ENCODE measurements at regions not wholly inside any gene's neighbourhood (a gene's known extent, or its start where the extent isn't known, plus 50 kb on each side); places are given as distances from the start of the nearest gene placed in this dataset.
A peak's percentile ranks its signal among the peaks of the same experiment; 100 is the strongest.
"Not testable (repeated sequence)": the region's sequence is repeated elsewhere in the genome, so short reads cannot be mapped to it uniquely, and the experiment has no call there.

DNA sequence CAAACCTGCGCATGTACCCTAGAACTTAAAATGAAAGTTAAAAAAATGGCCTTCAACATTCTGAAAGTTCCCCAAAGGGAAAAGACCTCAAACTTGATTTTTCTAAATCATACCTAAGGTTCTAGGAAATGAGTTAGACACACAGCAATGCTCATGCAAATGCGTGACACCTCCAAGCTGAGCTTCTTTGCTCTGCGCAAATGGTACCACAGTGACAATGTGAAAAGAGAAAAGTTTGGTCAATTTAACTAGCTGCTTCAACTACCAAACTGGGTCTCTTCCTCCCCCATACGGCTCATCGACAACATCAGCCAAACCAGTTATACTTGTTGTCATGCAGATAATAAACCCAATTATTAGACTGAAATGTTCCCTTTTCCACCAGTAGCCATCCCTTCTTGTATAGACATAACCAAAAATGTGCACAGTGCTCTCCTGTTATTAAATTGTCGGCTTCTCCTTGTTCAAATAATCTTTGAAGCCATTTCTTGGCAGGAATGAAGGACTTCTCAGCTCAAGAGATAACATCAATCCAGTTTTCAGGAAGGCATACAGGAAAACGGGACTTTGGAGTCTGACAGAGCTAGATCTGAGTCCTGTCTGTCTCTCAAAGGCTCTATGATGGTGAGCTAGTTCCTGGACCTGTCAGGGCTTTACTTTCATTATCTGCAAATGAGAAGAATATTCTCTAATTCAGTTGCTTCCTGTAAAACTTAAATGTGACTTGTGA lies 185.6 kb upstream of the NR3C1 start (continued):
- TF ChIP-seq HMG20A (CRISPR knock-in tag; IDR thresholded peaks at IDR 0.05; ENCODE audit: borderline replicate concordance) (peak; percentile 75; the same call in 1 of the 2 replicates), RBFOX2 (IDR thresholded peaks at IDR 0.05; ENCODE audit: low read depth, low read length) (no peak), IRF2 (CRISPR knock-in tag; IDR thresholded peaks at IDR 0.05) (0 out of 2 replicates have a peak, but pooled peaks have one; percentile 41), RCOR2 (CRISPR knock-in tag; IDR thresholded peaks at IDR 0.05) (0 out of 2 replicates have a peak, but pooled peaks have one; percentile 13), ZNF614 (CRISPR knock-in tag; IDR thresholded peaks at IDR 0.05; ENCODE audit: borderline replicate concordance) (0 out of 2 replicates have a peak, but pooled peaks have one; percentile 32), GATAD2A (CRISPR knock-in tag; IDR thresholded peaks at IDR 0.05) (0 out of 2 replicates have a peak, but pooled peaks have one; percentile 29), ELF3 (CRISPR knock-in tag; IDR thresholded peaks at IDR 0.05) (0 out of 2 replicates have a peak, but pooled peaks have one; percentile 47), JUND (CRISPR knock-in tag; IDR thresholded peaks at IDR 0.05) (no peak)

DNA sequence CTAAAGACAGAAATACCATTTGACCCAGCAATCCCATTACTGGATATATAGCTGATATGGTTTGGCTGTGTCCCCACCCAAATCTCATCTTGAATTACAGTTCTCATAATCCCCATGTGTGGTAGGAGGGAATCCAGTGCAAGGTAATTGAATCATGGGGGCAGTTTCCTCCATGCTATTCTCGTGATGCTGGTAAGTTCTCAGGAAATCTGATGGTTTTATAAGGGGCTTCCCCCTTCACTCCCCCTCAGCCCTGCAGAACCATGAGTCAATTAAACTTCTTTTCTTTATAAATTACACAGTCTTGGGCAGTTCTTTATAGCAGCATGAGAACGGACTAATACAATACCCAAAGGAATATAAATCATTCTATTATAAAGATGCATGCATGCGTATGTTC lies 184.6 kb upstream of the NR3C1 start:
- H3K36me3 ChIP-seq (replicated peaks in 1 of 2; ENCODE audit: control insufficient read depth in 1 of 2, insufficient read depth in 2 of 2, low read length in 2 of 2); H3K4me2 ChIP-seq (ENCODE audit: low read depth, low read length); H2AFZ ChIP-seq (ENCODE audit: low read length); H3K4me3 ChIP-seq (replicated peaks in 1 of 3; ENCODE audit: insufficient read depth in 1 of 3, low read depth in 2 of 3, low read length in 3 of 3); H3K79me2 ChIP-seq (ENCODE audit: insufficient read depth, low read length); H3K9me3 ChIP-seq (ENCODE audit: low read length); BruUV-seq (replicated peaks); DNase-seq (ENCODE audit: low spot score); FAIRE-seq; intact Hi-C loops (cut with micrococcal nuclease; ENCODE audit: unreplicated experiment); POLR2A ChIA-PET; H4K20me1 ChIP-seq (ENCODE audit: insufficient read depth, low read length); H3K27me3 ChIP-seq (ENCODE audit: control insufficient read depth in 1 of 2, insufficient read depth in 2 of 2, low read length in 2 of 2); ATAC-seq; H3K27ac ChIP-seq (ENCODE audit: extremely low read length, insufficient read depth, low read length); in situ Hi-C loops (cut with HindIII; ENCODE audit: extremely low pct_ligation_motif_present, low pct_unique_long_range_greater_than_20kb); H3K9ac ChIP-seq (ENCODE audit: insufficient read depth, low read depth, low read length); CTCF ChIA-PET (ENCODE audit: low intra/inter-chr PET ratio, low total read pairs): not testable (repeated sequence)
- H3K4me1 ChIP-seq (ENCODE audit: insufficient read depth, low read length), result peaks cover 56% of the 10 kb centered on the region
- WGBS (ENCODE audit: low lambda C conversion rate), result 91% methylated on average over 3 of the region's 3 CpGs

Measured in HepG2 (cell line).